ENCODE measurements at regions not wholly inside any gene's neighbourhood (a gene's known extent, or its start where the extent isn't known, plus 50 kb on each side); places are given as distances from the start of the nearest gene placed in this dataset.

- Histone ChIP-seq H3K4me3 (ENCODE audit: low read depth, low read length) (no peak overlapping the region), H3K36me3 (ENCODE audit: control insufficient read depth, insufficient read depth, low read length) (no peaks in the 10 kb centered on the region), H3K4me2 (ENCODE audit: low read length) (no peak overlapping the region), H3K4me1 (no peaks in the 10 kb centered on the region), H3K79me2 (no peaks in the 10 kb centered on the region), H2AFZ (no peak overlapping the region), H3K27me3 (ENCODE audit: control insufficient read depth, insufficient read depth, low read length) (no peaks in the 10 kb centered on the region), H3K27ac (no peak overlapping the region), H3K9me3 (ENCODE audit: control insufficient read depth, low read length) (no peaks in the 10 kb centered on the region), H3K9ac (no peak overlapping the region)
- TF ChIP-seq CTCF (IDR thresholded peaks at IDR 0.05): no peak
These were observed 300.0 kb downstream of the OMA1 start for GRCh38 chr1:58246549-58246948.

- no peak overlapping the region for H3K9ac ChIP-seq
- no peak for TF ChIP-seq CTCF (IDR thresholded peaks at IDR 0.05)
- H3K27me3 ChIP-seq (ENCODE audit: control insufficient read depth, insufficient read depth, low read length): no peaks in the 10 kb centered on the region
- no peak overlapping the region for H3K27ac ChIP-seq
- no peaks in the 10 kb centered on the region for H3K9me3 ChIP-seq (ENCODE audit: control insufficient read depth, low read length)
- no peaks in the 10 kb centered on the region for H3K4me1 ChIP-seq
- no peak overlapping the region for H3K4me2 ChIP-seq (ENCODE audit: low read length)
- H3K36me3 ChIP-seq (ENCODE audit: control insufficient read depth, insufficient read depth, low read length): no peaks in the 10 kb centered on the region
- no peak overlapping the region for H2AFZ ChIP-seq
- no peak overlapping the region for H3K4me3 ChIP-seq (ENCODE audit: low read depth, low read length)
- no peaks in the 10 kb centered on the region for H3K79me2 ChIP-seq
These were observed 301.7 kb downstream of the OMA1 start for GRCh38 chr1:58244872-58245271.

- no peak overlapping the region for H3K4me2 ChIP-seq (ENCODE audit: low read length)
- H3K9me3 ChIP-seq (ENCODE audit: control insufficient read depth, low read length): no peaks in the 10 kb centered on the region
- no peaks in the 10 kb centered on the region for H3K27me3 ChIP-seq (ENCODE audit: control insufficient read depth, insufficient read depth, low read length)
- no peak overlapping the region for H3K27ac ChIP-seq
- H3K4me1 ChIP-seq: no peaks in the 10 kb centered on the region
- H3K9ac ChIP-seq: no peak overlapping the region
- no peak overlapping the region for H3K4me3 ChIP-seq (ENCODE audit: low read depth, low read length)
- no peaks in the 10 kb centered on the region for H3K36me3 ChIP-seq (ENCODE audit: control insufficient read depth, insufficient read depth, low read length)
- H3K79me2 ChIP-seq: no peaks in the 10 kb centered on the region
- H2AFZ ChIP-seq: no peak overlapping the region
- no peak for TF ChIP-seq CTCF (IDR thresholded peaks at IDR 0.05)
These were observed 307.7 kb downstream of the OMA1 start for GRCh38 chr1:58238846-58239245.

- Histone ChIP-seq H3K9ac (no peak overlapping the region), H3K4me2 (ENCODE audit: low read length) (no peak overlapping the region), H3K27me3 (ENCODE audit: control insufficient read depth, insufficient read depth, low read length) (no peaks in the 10 kb centered on the region), H3K79me2 (no peaks in the 10 kb centered on the region), H3K4me3 (ENCODE audit: low read depth, low read length) (no peak overlapping the region), H3K9me3 (ENCODE audit: control insufficient read depth, low read length) (no peaks in the 10 kb centered on the region), H2AFZ (no peak overlapping the region), H3K4me1 (no peaks in the 10 kb centered on the region), H3K27ac (no peak overlapping the region), H3K36me3 (ENCODE audit: control insufficient read depth, insufficient read depth, low read length) (no peaks in the 10 kb centered on the region)
- no peak for TF ChIP-seq CTCF (IDR thresholded peaks at IDR 0.05)
These were observed 312.8 kb downstream of the OMA1 start for GRCh38 chr1:58233729-58234128.

GRCh38 chr1:58231204-58231603, 315.3 kb downstream of the OMA1 start:
- TF ChIP-seq CTCF (IDR thresholded peaks at IDR 0.05): no peak
- Histone ChIP-seq H3K4me1 (no peaks in the 10 kb centered on the region), H3K4me2 (ENCODE audit: low read length) (no peak overlapping the region), H3K36me3 (ENCODE audit: control insufficient read depth, insufficient read depth, low read length) (no peaks in the 10 kb centered on the region), H3K27ac (no peak overlapping the region), H3K4me3 (ENCODE audit: low read depth, low read length) (no peak overlapping the region), H3K9me3 (ENCODE audit: control insufficient read depth, low read length) (no peaks in the 10 kb centered on the region), H3K79me2 (no peaks in the 10 kb centered on the region), H3K9ac (no peak overlapping the region), H3K27me3 (ENCODE audit: control insufficient read depth, insufficient read depth, low read length) (no peaks in the 10 kb centered on the region), H2AFZ (no peak overlapping the region)

Measured in parathyroid adenoma (tissue), 2 donors.